AML-193 (cell line): ENCODE measurements at regions not wholly inside any gene's neighbourhood (a gene's known extent, or its start where the extent isn't known, plus 50 kb on each side); places are given as distances from the start of the nearest gene placed in this dataset.
"Not testable (repeated sequence)": the region's sequence is repeated elsewhere in the genome, so short reads cannot be mapped to it uniquely, and the experiment has no call there.

ENCODE experiments used
- DNase-seq, 2 experiments: peaks; one replicate each; lab custom pipeline; 2025; lab: John Stamatoyannopoulos, UW

- no peak for DNase-seq
Measured at GRCh38 chr13:65808061-65808460, 1422.1 kb downstream of the PCDH9 start.

- DNase-seq = no peak
Measured at GRCh38 chr13:65803530-65804392, 1426.4 kb downstream of the PCDH9 start.

GRCh38 chr13:65789815-65790214 lies 1440.3 kb downstream of the PCDH9 start:
- no peak for DNase-seq

GRCh38 chr13:65787082-65787481 lies 1443.1 kb downstream of the PCDH9 start:
- DNase-seq = no peak

GRCh38 chr13:65784088-65784816 lies 1445.9 kb downstream of the PCDH9 start:
- no peak for DNase-seq

GRCh38 chr13:65783383-65783782 lies 1446.8 kb downstream of the PCDH9 start:
- no peak for DNase-seq

- not testable (repeated sequence) for DNase-seq
Measured at GRCh38 chr13:65771704-65772313, 1458.3 kb downstream of the PCDH9 start.

- DNase-seq = no peak
Measured at GRCh38 chr13:65768545-65768944, 1461.6 kb downstream of the PCDH9 start.

GRCh38 chr13:65763811-65764210 lies 1466.3 kb downstream of the PCDH9 start:
- no peak for DNase-seq

GRCh38 chr13:65762012-65762411 lies 1468.1 kb downstream of the PCDH9 start:
- DNase-seq = no peak

- no peak for DNase-seq
Measured at GRCh38 chr13:65756071-65756671, 1474.0 kb downstream of the PCDH9 start.

GRCh38 chr13:65748227-65748626 lies 1481.9 kb downstream of the PCDH9 start:
- no peak for DNase-seq

GRCh38 chr13:65746406-65746921 lies 1483.7 kb downstream of the PCDH9 start:
- DNase-seq = no peak

GRCh38 chr13:65744836-65745235 lies 1485.3 kb downstream of the PCDH9 start:
- no peak for DNase-seq

GRCh38 chr13:65733110-65733509 lies 1497.0 kb downstream of the PCDH9 start:
- DNase-seq = no peak

GRCh38 chr13:65727070-65727469 lies 1503.1 kb downstream of the PCDH9 start:
- DNase-seq = no peak

- no peak for DNase-seq
Measured at GRCh38 chr13:65725006-65725405, 1505.1 kb downstream of the PCDH9 start.

GRCh38 chr13:65724226-65724625 lies 1505.9 kb downstream of the PCDH9 start:
- no peak for DNase-seq

GRCh38 chr13:65722506-65722905 lies 1507.6 kb downstream of the PCDH9 start:
- DNase-seq = no peak

GRCh38 chr13:65719831-65720230 lies 1510.3 kb downstream of the PCDH9 start:
- no peak for DNase-seq

GRCh38 chr13:65710514-65710913 lies 1519.6 kb downstream of the PCDH9 start:
- DNase-seq = no peak

GRCh38 chr13:65697843-65698242 lies 1532.3 kb downstream of the PCDH9 start:
- no peak for DNase-seq
